Peyer's patch (tissue), 4 donors: ENCODE measurements at regions not wholly inside any gene's neighbourhood (a gene's known extent, or its start where the extent isn't known, plus 50 kb on each side); places are given as distances from the start of the nearest gene placed in this dataset.
"Not testable (repeated sequence)": the region's sequence is repeated elsewhere in the genome, so short reads cannot be mapped to it uniquely, and the experiment has no call there.

Experiments
- DNase-seq, 3 donors: peaks; one replicate each; pipeline ENCODE4 v3.0.0-alpha.2; 2017 to 2019
- H3K27ac ChIP-seq, 4 donors: fragments of 200-600 bp; sonication (generic); one replicate each; pipeline ENCODE4 v1.5.1; 2016 to 2019
- H3K27me3 ChIP-seq, 2 donors: fragments of 200-600 bp; sonication (generic); one replicate each; pipeline ENCODE4 v1.5.1; 2019
- H3K36me3 ChIP-seq, 3 donors: fragments of 200-600 bp; sonication (generic); one replicate each; pipeline ENCODE4 v1.5.1; 2016 to 2019
- H3K4me1 ChIP-seq, 4 donors: fragments of 200-600 bp; sonication (generic); one replicate each; pipeline ENCODE4 v1.5.1; 2016 to 2019
- H3K4me3 ChIP-seq, 4 donors: fragments of 200-600 bp; sonication (generic); 1 replicate in 3 of 4; 2 replicates in 1 of 4; pipeline ENCODE4 v1.5.1; 2016 to 2019; ENCODE audit warnings: mild to moderate bottlenecking in 1 of 4
- H3K9me3 ChIP-seq, 4 donors: fragments of 200-600 bp; sonication (generic); one replicate each; pipeline ENCODE4 v1.5.1; 2016 to 2019; ENCODE audit warnings: mild to moderate bottlenecking in 1 of 4
- CTCF ChIP-seq, 6 experiments: fragments of 450-650 bp in 4 of 6; fragments of 200-600 bp in 2 of 6; sonication (generic) in 1 of 6; IDR thresholded peaks; one replicate each; pipeline ENCODE4 v1.5.1; 2017 to 2019; ENCODE audit warnings: antibody characterized with exemption in 6 of 6, mild to moderate bottlenecking in 3 of 6, moderate library complexity in 1 of 6
- POLR2A ChIP-seq, 2 donors: fragments of 450-650 bp; IDR thresholded peaks; one replicate each; pipeline ENCODE4 v1.5.1; 2017; ENCODE audit warnings: antibody characterized with exemption in 2 of 2, mild to moderate bottlenecking in 2 of 2, moderate library complexity in 2 of 2

- no peaks in the 10 kb centered on the region for H3K27me3 ChIP-seq
- no peaks in the 10 kb centered on the region for H3K4me1 ChIP-seq
- no peak for DNase-seq
- H3K36me3 ChIP-seq, result no peaks in the 10 kb centered on the region
- no peak overlapping the region for H3K4me3 ChIP-seq
- peaks cover 0 to 5% (median 0%) of the 10 kb centered on the region in 4 donors for H3K9me3 ChIP-seq
- TF ChIP-seq CTCF (IDR thresholded peaks at IDR 0.05) (no peak), POLR2A (IDR thresholded peaks at IDR 0.05) (no peak)
- no peak overlapping the region for H3K27ac ChIP-seq
Measured at GRCh38 chr10:121675344-121675743, 77.1 kb upstream of the FGFR2 start.

GRCh38 chr10:121674885-121675284 is 76.6 kb upstream of the FGFR2 start:
- TF ChIP-seq CTCF (IDR thresholded peaks at IDR 0.05) (no peak), POLR2A (IDR thresholded peaks at IDR 0.05) (no peak)
- no peak for DNase-seq

GRCh38 chr10:121672733-121673132 is 74.5 kb upstream of the FGFR2 start:
- H3K27me3 ChIP-seq, result no peaks in the 10 kb centered on the region
- no peak overlapping the region for H3K4me3 ChIP-seq
- no peak overlapping the region for H3K27ac ChIP-seq
- no peaks in the 10 kb centered on the region for H3K9me3 ChIP-seq
- H3K4me1 ChIP-seq, result peaks cover 0 to 3% (median 0%) of the 10 kb centered on the region in 4 donors
- no peak for DNase-seq
- H3K36me3 ChIP-seq, result no peaks in the 10 kb centered on the region
- TF ChIP-seq POLR2A (IDR thresholded peaks at IDR 0.05) (no peak), CTCF (IDR thresholded peaks at IDR 0.05) (no peak)

More at GRCh38 chr10:121674885-121675284, 76.6 kb upstream of the FGFR2 start:
- H3K36me3 ChIP-seq, result no peaks in the 10 kb centered on the region
- H3K27me3 ChIP-seq, result no peaks in the 10 kb centered on the region
- no peaks in the 10 kb centered on the region for H3K4me1 ChIP-seq
- H3K9me3 ChIP-seq, result peaks cover 0 to 5% (median 0%) of the 10 kb centered on the region in 4 donors
- no peak overlapping the region for H3K27ac ChIP-seq
- no peak overlapping the region for H3K4me3 ChIP-seq

GRCh38 chr10:121669840-121670239 is 71.6 kb upstream of the FGFR2 start:
- not testable (repeated sequence) for H3K4me1 ChIP-seq, H3K4me3 ChIP-seq, H3K27ac ChIP-seq, H3K9me3 ChIP-seq, DNase-seq, H3K27me3 ChIP-seq, H3K36me3 ChIP-seq

GRCh38 chr10:121669028-121669374 is 70.8 kb upstream of the FGFR2 start:
- Histone ChIP-seq H3K9me3 (no peaks in the 10 kb centered on the region), H3K36me3 (no peaks in the 10 kb centered on the region), H3K4me1 (peaks cover 0 to 7% (median 0%) of the 10 kb centered on the region in 4 donors), H3K27me3 (no peaks in the 10 kb centered on the region), H3K4me3 (no peak overlapping the region), H3K27ac (peak overlapping the region in 1 of 4 donors; percentile 76)
- DNase-seq, result no peak
- TF ChIP-seq CTCF (IDR thresholded peaks at IDR 0.05), result no peak
- TF ChIP-seq POLR2A (IDR thresholded peaks at IDR 0.05), result no peak

GRCh38 chr10:121668314-121669027 is 70.2 kb upstream of the FGFR2 start:
- no peaks in the 10 kb centered on the region for H3K36me3 ChIP-seq
- H3K4me3 ChIP-seq, result no peak overlapping the region
- peaks cover 0 to 7% (median 0%) of the 10 kb centered on the region in 4 donors for H3K4me1 ChIP-seq
- H3K27ac ChIP-seq, result peak overlapping the region in 1 of 4 donors; percentile 76
- no peaks in the 10 kb centered on the region for H3K9me3 ChIP-seq
- DNase-seq, result no peak
- H3K27me3 ChIP-seq, result no peaks in the 10 kb centered on the region
- TF ChIP-seq CTCF (IDR thresholded peaks at IDR 0.05) (no peak), POLR2A (IDR thresholded peaks at IDR 0.05) (no peak)
